ENCODE measurements at regions not wholly inside any gene's neighbourhood (a gene's known extent, or its start where the extent isn't known, plus 50 kb on each side); places are given as distances from the start of the nearest gene placed in this dataset.

GRCh38 chr2:33762636-33763035, 163.5 kb upstream of the FAM98A start:
- TF ChIP-seq SUZ12 (IDR thresholded peaks at IDR 0.05; ENCODE audit: low read length) (no peak), RNF2 (IDR thresholded peaks at IDR 0.05; ENCODE audit: borderline replicate concordance, low read depth, low read length, missing control alignments, poor library complexity, severe bottlenecking) (no peak), SIN3A (conservative IDR thresholded peaks at IDR 0.05 in 1 of 2, IDR thresholded peaks at IDR 0.05 in 1 of 2; ENCODE audit: low read depth in 1 of 2, low read length in 2 of 2) (no peak), CBX5 (IDR thresholded peaks at IDR 0.05; ENCODE audit: low read depth, low read length) (no peak), HDAC6 (IDR thresholded peaks at IDR 0.05; ENCODE audit: low read depth, low read length) (no peak), CTCF (IDR thresholded peaks at IDR 0.05; ENCODE audit: control extremely low read depth in 1 of 3, insufficient read depth in 1 of 3, low read depth in 1 of 3, low read length in 3 of 3) (no peak), SRF (IDR thresholded peaks at IDR 0.05; ENCODE audit: low read depth, low read length) (no peak), RXRA (IDR thresholded peaks at IDR 0.05; ENCODE audit: insufficient read depth, low read depth, low read length) (no peak), TAF1 (IDR thresholded peaks at IDR 0.05; ENCODE audit: low read depth, low read length) (no peak), BACH1 (IDR thresholded peaks at IDR 0.05; ENCODE audit: low read length) (no peak), POLR2A (IDR thresholded peaks at IDR 0.05; ENCODE audit: control extremely low read depth in 1 of 2, low read depth in 2 of 2, low read length in 2 of 2) (no peak), MAX (IDR thresholded peaks at IDR 0.05) (no peak), EP300 (IDR thresholded peaks at IDR 0.05; ENCODE audit: borderline replicate concordance in 1 of 2, low read depth in 2 of 2, low read length in 2 of 2) (no peak), USF2 (IDR thresholded peaks at IDR 0.05; ENCODE audit: low read length) (no peak)

Measured in H1 (cell line).